HCT116 (cell line): ENCODE measurements at regions not wholly inside any gene's neighbourhood (a gene's known extent, or its start where the extent isn't known, plus 50 kb on each side); places are given as distances from the start of the nearest gene placed in this dataset.

Source experiments
- JUND ChIP-seq: IDR thresholded peaks from 2 replicates; pipeline ENCODE4 v1.6.1; 2012
- TCF7L2 ChIP-seq: IDR thresholded peaks from 2 replicates; pipeline ENCODE4 v1.7.0; 2011; ENCODE audit warnings: borderline replicate concordance, inconsistent platforms; ENCODE audit not compliant: insufficient read depth, insufficient read length; ENCODE audit errors: extremely low read depth
- TF ChIP-seq, protein P1 (sequence below), 3 experiments: fragments of 200-600 bp in 1 of 3; sonication (generic) in 1 of 3; IDR thresholded peaks in 2 of 3; conservative IDR thresholded peaks in 1 of 3; 2 replicates each; pipeline ENCODE4 v1.5.1; 2012 to 2017; ENCODE audit warnings: low read depth in 2 of 3, low read length in 2 of 3, antibody characterized with exemption in 1 of 3, borderline replicate concordance in 1 of 3, control low read depth in 1 of 3, mild to moderate bottlenecking in 1 of 3, mixed read lengths in 1 of 3, mixed run types in 1 of 3, moderate library complexity in 1 of 3; ENCODE audit not compliant: insufficient read depth in 1 of 3

DNA sequence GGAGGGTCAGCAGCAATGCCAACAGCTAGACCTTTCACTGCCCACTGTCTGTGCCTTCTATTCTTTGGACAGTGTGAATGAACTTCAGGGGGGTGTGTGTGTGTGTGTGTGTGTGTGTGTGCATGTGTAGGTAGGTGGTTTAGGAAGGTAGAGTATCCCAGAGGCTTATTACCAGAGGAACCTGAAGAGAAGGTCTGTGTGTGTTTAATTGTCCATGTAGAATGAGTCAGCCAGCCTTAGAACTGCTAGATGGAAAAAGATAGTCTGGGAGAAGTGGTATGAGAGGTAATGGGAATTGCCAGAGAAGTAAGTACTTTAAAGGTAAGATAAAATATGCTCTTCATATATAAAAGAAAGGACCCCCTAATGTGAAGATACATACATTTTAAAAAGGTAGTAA, 522.2 kb downstream of the PIK3C3 start:
- TF ChIP-seq, protein P1, sequence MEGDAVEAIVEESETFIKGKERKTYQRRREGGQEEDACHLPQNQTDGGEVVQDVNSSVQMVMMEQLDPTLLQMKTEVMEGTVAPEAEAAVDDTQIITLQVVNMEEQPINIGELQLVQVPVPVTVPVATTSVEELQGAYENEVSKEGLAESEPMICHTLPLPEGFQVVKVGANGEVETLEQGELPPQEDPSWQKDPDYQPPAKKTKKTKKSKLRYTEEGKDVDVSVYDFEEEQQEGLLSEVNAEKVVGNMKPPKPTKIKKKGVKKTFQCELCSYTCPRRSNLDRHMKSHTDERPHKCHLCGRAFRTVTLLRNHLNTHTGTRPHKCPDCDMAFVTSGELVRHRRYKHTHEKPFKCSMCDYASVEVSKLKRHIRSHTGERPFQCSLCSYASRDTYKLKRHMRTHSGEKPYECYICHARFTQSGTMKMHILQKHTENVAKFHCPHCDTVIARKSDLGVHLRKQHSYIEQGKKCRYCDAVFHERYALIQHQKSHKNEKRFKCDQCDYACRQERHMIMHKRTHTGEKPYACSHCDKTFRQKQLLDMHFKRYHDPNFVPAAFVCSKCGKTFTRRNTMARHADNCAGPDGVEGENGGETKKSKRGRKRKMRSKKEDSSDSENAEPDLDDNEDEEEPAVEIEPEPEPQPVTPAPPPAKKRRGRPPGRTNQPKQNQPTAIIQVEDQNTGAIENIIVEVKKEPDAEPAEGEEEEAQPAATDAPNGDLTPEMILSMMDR (IDR thresholded peaks at IDR 0.05 in 2 of 3, conservative IDR thresholded peaks at IDR 0.05 in 1 of 3; ENCODE audit: borderline replicate concordance in 1 of 3, insufficient read depth in 1 of 3, low read depth in 2 of 3, low read length in 2 of 3): no peak
- TF ChIP-seq JUND (no peak), TCF7L2 (no peak)
